ENCODE measurements at regions not wholly inside any gene's neighbourhood (a gene's known extent, or its start where the extent isn't known, plus 50 kb on each side); places are given as distances from the start of the nearest gene placed in this dataset.

DNA sequence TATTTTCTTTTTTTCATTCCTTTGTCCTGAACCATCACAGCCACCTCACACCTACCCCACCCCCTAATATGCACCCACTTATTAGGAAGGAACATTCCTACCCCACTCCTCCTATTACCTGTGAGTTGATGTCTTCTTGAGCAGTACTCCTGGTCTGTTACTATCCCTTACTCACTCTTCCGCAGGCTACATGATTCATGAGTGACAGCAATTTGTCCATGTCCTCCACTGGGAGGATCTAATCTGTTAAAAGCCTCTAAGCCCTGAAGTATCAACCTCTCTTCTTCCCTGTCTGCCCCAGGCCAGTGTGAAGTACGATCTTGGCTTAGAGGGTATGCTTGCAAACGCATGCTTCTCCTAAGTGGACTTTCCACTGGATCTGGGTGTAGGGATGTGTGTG is 75.6 kb upstream of the RFX8 start:
- H3K4me1 Mint-ChIP-seq, result no peaks in the 10 kb centered on the region
- H3K27ac ChIP-seq (ENCODE audit: low read length), result no peak overlapping the region
- peaks cover 0 to 8% of the 10 kb centered on the region in 2 donors for H3K27me3 Mint-ChIP-seq (ENCODE audit: low read depth in 2 of 2)
- H3K9me3 Mint-ChIP-seq, result no peaks in the 10 kb centered on the region
- H3K36me3 Mint-ChIP-seq, result no peaks in the 10 kb centered on the region
- DNase-seq (no peak), ATAC-seq (no peak)
- H3K36me3 ChIP-seq (ENCODE audit: control insufficient read depth, insufficient read depth, low read length), result no peaks in the 10 kb centered on the region
- no peaks in the 10 kb centered on the region for H3K9me3 ChIP-seq (ENCODE audit: control insufficient read depth, insufficient read depth, low read length)
- H3K4me1 ChIP-seq (ENCODE audit: control insufficient read depth, insufficient read depth, low read length), result no peaks in the 10 kb centered on the region
- no peak overlapping the region for H3K27ac Mint-ChIP-seq
- H3K27me3 ChIP-seq (ENCODE audit: control insufficient read depth, insufficient read depth, low read length), result peaks cover 3% of the 10 kb centered on the region
- H3K4me3 Mint-ChIP-seq, result no peak overlapping the region
- TF ChIP-seq, protein P1, sequence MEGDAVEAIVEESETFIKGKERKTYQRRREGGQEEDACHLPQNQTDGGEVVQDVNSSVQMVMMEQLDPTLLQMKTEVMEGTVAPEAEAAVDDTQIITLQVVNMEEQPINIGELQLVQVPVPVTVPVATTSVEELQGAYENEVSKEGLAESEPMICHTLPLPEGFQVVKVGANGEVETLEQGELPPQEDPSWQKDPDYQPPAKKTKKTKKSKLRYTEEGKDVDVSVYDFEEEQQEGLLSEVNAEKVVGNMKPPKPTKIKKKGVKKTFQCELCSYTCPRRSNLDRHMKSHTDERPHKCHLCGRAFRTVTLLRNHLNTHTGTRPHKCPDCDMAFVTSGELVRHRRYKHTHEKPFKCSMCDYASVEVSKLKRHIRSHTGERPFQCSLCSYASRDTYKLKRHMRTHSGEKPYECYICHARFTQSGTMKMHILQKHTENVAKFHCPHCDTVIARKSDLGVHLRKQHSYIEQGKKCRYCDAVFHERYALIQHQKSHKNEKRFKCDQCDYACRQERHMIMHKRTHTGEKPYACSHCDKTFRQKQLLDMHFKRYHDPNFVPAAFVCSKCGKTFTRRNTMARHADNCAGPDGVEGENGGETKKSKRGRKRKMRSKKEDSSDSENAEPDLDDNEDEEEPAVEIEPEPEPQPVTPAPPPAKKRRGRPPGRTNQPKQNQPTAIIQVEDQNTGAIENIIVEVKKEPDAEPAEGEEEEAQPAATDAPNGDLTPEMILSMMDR (IDR thresholded peaks at IDR 0.05), result no peak
- H3K4me3 ChIP-seq (ENCODE audit: low read length), result no peak overlapping the region
- 97% methylated on average over 2 of the region's 3 CpGs for WGBS (ENCODE audit: insufficient coverage)
- intact Hi-C loops (cut with micrococcal nuclease), result no loop called here

DNA sequence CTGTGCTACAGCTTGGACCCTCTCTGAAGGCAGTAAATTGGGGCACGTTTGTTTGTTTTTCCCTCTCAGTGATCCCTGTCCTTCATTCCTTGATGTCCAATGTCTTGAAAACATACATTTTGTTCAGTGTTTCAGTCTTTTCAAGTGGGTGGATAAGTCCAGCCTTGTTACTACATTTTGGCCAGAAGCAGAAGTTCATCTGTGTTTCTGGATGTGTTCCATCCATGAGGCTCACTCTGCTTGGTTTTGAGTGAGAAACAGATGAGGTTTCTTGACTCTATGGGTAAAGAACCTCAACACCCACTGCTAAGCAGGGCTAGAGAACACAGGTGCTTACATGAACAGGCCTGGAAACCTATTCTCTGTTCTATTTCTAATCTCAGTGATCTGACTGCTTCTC is 74.5 kb upstream of the RFX8 start:
- Mint-ChIP-seq H3K27ac (no peak overlapping the region), H3K27me3 (ENCODE audit: low read depth in 2 of 2) (peaks cover 8 to 12% of the 10 kb centered on the region in 2 donors), H3K9me3 (no peaks in the 10 kb centered on the region), H3K4me3 (no peak overlapping the region), H3K4me1 (no peaks in the 10 kb centered on the region), H3K36me3 (no peaks in the 10 kb centered on the region)
- TF ChIP-seq, protein P1 (IDR thresholded peaks at IDR 0.05), result no peak
- Histone ChIP-seq H3K27me3 (ENCODE audit: control insufficient read depth, insufficient read depth, low read length) (peaks cover 3% of the 10 kb centered on the region), H3K4me3 (ENCODE audit: low read length) (no peak overlapping the region), H3K4me1 (ENCODE audit: control insufficient read depth, insufficient read depth, low read length) (no peaks in the 10 kb centered on the region), H3K36me3 (ENCODE audit: control insufficient read depth, insufficient read depth, low read length) (no peaks in the 10 kb centered on the region), H3K27ac (ENCODE audit: low read length) (no peak overlapping the region), H3K9me3 (ENCODE audit: control insufficient read depth, insufficient read depth, low read length) (no peaks in the 10 kb centered on the region)
- DNase-seq, result no peak
- no peak for ATAC-seq
- intact Hi-C loops (cut with micrococcal nuclease), result no loop called here
- 85% methylated on average over 1 of the region's 1 CpG for WGBS (ENCODE audit: insufficient coverage)

DNA sequence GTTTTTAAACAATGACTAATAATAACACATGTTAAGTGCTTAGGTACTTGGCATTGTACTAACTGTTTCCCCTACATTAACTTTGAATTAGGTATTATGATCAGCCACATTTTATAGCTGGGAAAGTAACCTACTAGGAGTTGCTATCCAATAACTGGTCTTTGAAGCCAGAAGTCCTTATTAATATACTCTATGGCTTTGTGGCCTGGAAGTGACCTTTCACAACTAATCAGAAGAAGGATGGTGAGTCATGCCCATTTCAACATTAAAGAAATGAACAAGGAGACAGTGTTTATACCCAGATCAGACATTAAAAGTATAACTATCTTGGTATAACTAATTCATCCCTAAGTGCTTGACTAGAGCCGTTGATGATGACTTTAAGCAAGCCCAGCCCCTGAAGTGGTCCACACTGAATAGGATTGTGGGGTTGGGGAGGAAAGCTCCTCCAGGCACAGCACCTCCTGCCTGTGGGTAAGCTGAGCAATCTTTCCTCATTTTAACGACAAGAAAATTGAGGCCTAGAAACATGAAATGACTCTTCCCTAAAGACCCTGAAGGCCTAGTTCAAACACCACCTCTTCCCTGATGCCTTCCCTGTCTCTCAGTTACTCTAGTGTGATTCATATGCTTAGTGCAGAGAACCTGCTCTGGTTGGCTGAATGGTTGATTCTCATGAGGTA is 71.6 kb upstream of the RFX8 start:
- Histone ChIP-seq H3K27me3 (ENCODE audit: control insufficient read depth, insufficient read depth, low read length) (peaks cover 5% of the 10 kb centered on the region), H3K4me1 (ENCODE audit: control insufficient read depth, insufficient read depth, low read length) (no peaks in the 10 kb centered on the region), H3K27ac (ENCODE audit: low read length) (no peak overlapping the region), H3K9me3 (ENCODE audit: control insufficient read depth, insufficient read depth, low read length) (no peaks in the 10 kb centered on the region), H3K4me3 (ENCODE audit: low read length) (no peak overlapping the region), H3K36me3 (ENCODE audit: control insufficient read depth, insufficient read depth, low read length) (no peaks in the 10 kb centered on the region)
- 83% methylated on average over 2 of the region's 2 CpGs for WGBS (ENCODE audit: insufficient coverage)
- H3K4me1 Mint-ChIP-seq, result no peaks in the 10 kb centered on the region
- DNase-seq (no peak), ATAC-seq (no peak)
- no peaks in the 10 kb centered on the region for H3K9me3 Mint-ChIP-seq
- H3K27ac Mint-ChIP-seq, result no peak overlapping the region
- H3K4me3 Mint-ChIP-seq, result no peak overlapping the region
- H3K27me3 Mint-ChIP-seq (ENCODE audit: low read depth in 2 of 2), result peaks cover 8 to 14% of the 10 kb centered on the region in 2 donors
- intact Hi-C loops (cut with micrococcal nuclease), result no loop called here
- TF ChIP-seq, protein P1 (IDR thresholded peaks at IDR 0.05), result no peak
- no peaks in the 10 kb centered on the region for H3K36me3 Mint-ChIP-seq

DNA sequence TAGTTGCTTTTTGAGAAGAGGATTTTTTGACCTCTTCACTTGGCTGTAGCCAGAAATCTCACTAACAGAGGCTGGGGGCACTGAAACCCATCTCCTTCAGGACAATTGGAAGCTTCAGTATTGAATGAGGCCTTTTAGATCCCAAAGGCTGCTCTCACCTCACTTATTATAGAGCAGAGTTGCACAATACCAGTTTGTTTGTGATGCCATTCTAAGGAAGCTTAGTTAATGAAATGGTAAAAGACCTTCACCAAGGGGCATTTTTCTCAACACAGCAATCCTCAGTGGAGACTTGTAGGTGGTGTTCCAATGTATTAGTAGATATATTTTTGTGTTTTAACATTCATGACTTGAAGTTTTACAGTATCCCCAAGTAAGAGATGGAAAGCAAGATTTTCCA is 71.0 kb upstream of the RFX8 start:
- no peak for ATAC-seq
- Mint-ChIP-seq H3K9me3 (no peaks in the 10 kb centered on the region), H3K4me3 (no peak overlapping the region), H3K36me3 (no peaks in the 10 kb centered on the region), H3K27me3 (ENCODE audit: low read depth in 2 of 2) (peaks cover 8 to 14% of the 10 kb centered on the region in 2 donors), H3K4me1 (no peaks in the 10 kb centered on the region), H3K27ac (no peak overlapping the region)
- DNase-seq, result no peak
- TF ChIP-seq, protein P1 (IDR thresholded peaks at IDR 0.05), result no peak
- peaks cover 5% of the 10 kb centered on the region for H3K27me3 ChIP-seq (ENCODE audit: control insufficient read depth, insufficient read depth, low read length)
- H3K9me3 ChIP-seq (ENCODE audit: control insufficient read depth, insufficient read depth, low read length), result no peaks in the 10 kb centered on the region
- no peak overlapping the region for H3K4me3 ChIP-seq (ENCODE audit: low read length)
- intact Hi-C loops (cut with micrococcal nuclease), result no loop called here
- H3K36me3 ChIP-seq (ENCODE audit: control insufficient read depth, insufficient read depth, low read length), result no peaks in the 10 kb centered on the region
- H3K27ac ChIP-seq (ENCODE audit: low read length), result no peak overlapping the region
- no peaks in the 10 kb centered on the region for H3K4me1 ChIP-seq (ENCODE audit: control insufficient read depth, insufficient read depth, low read length)

Measured in natural killer cell (primary cell).